GM18519 (cell line): ENCODE measurements at regions not wholly inside any gene's neighbourhood (a gene's known extent, or its start where the extent isn't known, plus 50 kb on each side); places are given as distances from the start of the nearest gene placed in this dataset.
"Not testable (repeated sequence)": the region's sequence is repeated elsewhere in the genome, so short reads cannot be mapped to it uniquely, and the experiment has no call there.

ENCODE experiments used
- ATAC-seq: cut with Tn5 transposase; IDR thresholded peaks from one replicate; pipeline ENCODE4 v1.9.1; 2021; ENCODE audit warnings: mild to moderate bottlenecking, moderate library complexity; ENCODE audit not compliant: unreplicated experiment, low FRiP score

DNA sequence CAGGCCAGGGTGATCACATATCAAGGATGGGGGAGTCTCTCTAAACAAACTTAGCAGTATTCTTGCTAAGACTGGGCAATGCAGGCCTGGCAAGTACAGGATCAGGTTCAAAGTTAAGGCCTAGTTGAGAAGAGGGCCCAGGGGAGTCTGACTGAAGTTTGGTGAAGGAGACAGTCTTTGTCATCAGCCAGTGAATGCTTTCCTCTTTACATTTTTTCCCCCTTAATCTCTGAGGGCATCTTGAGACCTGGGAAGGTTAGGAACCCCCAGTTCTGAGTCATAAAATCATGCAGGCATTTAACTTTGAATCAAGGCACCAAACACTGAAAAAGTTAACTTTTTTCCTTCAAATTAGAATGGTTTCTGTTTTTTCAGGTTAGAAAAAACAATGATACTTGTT is 311.5 kb downstream of the REEP3 start:
- ATAC-seq: no peak

DNA sequence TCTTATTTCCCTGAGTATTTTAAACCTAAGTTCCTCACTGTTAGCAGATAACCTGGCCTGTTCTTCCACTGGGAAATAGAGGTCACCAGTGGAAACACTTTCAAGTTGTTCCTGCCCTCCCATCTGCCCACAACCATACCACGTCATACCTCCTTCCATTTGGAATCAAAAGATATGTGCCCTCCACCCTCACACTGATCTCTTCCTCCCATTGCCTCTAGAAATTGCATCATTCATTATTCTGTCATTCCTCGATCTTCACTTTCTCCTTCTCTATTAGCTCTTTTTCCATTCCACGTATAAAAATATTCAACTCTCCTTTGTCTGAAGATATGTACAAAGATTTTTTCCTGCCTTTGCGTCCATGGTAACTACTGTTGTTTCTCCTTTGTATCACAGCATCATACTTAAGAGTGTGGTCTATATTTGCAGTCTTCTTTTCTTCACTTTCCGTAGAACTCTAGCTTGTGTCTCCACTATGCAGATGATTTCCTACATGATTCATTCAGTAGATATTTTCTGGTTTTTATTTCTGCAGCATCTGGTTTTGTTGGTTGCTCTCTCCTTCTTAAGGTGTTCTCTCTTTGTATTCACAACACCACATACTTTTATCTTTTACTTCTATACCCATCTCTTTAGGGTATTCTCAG is 312.3 kb downstream of the REEP3 start:
- no peak for ATAC-seq

DNA sequence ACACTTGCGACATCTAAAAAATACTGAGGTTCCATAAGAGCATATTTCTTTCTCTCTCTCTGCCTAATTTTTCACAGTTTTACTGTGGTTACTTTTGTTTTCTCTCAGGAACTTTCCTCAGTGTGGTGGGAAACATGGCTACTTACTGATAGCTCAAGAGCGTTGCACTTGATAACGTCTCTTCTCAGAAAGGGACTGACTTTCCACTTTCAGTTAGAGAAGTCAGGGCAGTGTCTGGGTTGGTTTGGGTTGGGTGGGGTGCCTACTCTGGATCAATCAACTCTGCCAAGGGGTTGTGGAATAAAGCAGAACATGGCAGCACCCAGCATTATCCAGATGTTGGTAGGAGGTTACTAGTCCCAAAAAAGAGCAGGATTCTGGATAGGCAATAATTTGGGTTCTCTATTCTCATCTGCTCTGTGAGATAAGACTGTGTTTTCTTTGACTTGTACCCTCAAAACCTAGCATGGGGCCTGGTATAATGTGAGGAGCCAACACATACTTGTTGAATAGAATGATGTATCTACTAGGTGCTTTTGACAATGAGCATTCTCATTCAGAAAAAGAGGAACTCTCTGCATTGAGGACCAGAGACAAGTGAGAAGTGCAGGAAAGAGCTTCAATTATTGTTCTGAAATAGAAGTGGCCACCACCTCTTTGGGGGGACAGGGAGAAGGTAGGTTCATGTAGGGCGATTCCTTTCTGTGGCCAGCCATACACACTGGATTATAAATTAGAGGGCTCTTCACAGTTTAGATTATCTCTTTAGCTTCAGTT is 315.7 kb downstream of the REEP3 start:
- ATAC-seq: no peak

DNA sequence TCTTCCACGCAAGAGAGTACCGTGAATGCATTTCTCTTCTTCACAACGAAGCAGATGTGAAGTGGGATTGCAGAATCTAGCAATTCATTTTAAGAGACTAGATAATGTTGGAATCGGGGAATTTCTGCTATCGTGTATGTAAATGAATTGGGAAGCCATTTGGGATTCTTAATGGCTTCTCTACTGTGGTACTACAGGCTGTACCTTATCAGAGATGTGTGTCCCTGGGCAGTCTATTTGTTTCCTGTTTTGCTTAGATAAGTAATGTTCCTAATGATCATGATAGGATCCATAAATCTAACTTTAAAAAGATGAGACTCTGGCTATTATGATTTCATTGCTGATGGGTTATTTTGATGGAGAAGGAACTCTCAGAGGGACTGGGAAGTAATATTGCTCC is 320.6 kb downstream of the REEP3 start:
- ATAC-seq: no peak

DNA sequence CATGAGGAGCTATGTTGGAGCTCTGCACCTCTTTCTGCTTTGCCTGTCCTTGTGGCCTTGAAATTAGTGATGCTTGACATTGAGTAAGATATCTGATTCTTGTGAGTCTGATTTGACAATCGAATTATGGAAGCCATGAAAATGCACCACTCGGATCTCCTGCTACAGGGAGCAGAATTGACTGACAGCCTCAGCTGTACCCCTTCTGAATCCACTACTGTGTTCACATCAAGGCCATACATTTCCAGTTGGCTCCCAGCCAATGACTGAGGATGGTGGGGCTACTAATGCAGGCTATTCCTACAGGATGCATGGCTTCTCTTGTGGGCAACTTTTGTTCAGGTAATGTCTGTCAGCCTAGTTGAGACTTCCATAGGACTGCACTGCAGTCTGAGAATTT is 321.9 kb downstream of the REEP3 start:
- no peak for ATAC-seq

DNA sequence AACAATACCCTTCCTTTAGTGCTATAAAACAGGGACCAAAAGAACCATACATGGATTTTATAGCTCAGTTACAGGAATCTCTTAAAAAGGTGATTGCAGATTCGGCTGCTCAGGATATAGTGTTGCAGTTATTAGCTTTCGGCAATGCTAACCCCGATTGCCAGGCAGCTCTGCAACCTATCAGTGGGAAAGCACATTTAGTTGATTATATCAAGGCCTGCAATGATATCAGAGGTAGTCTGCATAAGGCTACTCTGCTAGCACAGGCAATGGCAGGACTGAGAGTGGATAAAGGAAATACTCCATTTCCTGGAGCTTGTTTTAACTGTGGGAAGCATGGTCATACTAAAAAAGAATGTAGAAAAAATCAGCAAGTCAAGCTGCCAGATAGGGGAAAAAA is 327.7 kb downstream of the REEP3 start:
- ATAC-seq: not testable (repeated sequence)

DNA sequence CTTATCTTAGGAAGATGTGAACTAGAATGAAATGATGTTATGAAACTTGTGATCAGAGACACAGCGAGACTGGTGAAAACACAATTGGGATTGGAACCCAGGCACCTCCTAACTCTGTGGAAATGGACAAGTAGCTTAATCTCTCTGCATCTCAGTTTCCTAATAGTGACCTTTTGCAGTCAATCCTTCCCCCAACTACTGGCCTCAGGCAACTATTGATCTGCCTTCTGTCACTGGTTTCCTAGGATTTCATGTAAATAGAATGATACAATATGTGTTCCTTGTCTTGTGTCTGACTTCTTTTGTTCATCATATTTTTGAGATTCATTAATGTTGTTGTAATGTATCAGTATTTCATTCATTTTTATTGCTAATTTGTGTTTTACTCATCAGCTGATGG is 341.7 kb downstream of the REEP3 start:
- ATAC-seq: no peak

DNA sequence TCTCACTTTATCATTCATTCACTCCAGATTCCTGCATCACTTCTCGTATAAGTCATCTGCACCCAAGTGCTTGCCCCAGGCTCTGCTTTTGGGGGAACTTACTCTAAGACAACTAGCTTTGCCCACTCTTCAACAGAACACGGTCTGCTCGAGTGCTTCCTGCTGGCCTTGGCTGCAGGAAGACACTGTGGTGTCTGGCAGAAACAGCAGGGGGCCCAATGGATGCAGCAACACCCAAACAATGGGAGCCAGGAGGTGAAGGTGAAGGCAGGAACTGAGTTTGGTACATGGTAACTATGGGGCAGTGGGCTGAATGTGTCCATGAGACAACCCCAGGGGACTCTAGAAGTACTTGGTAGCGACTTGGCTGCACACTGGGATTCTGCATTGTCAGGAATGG is 344.0 kb downstream of the REEP3 start:
- no peak for ATAC-seq

DNA sequence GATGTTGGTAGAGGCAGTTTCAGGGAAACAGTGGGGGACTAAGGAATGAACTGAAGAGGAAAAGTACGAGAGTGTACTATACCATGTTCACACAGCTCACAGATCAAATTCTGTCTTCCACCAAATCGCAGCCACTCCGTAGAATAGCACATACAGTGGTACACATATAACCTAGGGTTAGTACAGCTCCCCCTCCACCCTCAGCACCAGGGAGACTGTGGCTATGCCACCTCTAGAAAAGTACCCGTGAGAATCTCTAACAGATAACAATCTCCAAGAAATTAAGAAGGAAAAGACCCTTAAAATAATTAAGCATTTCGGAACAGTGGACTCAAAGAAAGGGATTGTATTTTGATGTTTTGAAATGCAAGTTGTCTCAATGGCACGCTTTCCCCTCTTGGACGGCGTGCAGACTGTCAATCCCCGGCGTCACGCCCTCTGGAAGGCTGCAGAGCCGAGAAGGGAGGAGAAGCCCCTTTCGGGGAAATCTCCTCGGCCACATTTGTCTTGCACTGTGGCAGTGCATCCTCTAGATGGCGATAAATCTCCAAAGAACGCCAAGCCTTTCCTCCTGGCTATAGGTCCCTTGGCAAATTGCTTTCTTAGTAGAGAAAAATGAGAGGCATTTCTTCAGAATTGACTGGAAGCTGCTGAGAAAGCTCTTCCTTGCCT is 345.0 kb downstream of the REEP3 start:
- ATAC-seq: peak; percentile 75

DNA sequence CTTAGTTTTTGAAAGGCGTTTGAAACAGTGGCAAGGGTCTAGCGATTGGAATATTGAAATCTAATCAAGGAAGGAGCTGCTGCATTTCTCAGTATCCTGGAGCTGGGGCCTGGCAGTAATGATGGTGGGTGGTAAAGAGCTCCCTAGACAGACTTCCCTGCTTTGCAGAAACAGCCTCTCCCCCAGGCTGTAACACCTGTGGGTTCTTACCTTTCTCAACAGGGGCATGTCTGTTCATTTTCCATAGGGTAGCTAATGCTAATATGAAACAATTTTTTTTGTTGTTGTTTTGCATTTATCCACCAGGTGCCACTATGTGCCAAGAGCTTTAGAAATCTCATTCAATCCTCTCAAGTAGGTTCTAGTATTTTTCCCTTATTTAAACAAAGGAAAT is 345.5 kb downstream of the REEP3 start:
- peak; percentile 43 for ATAC-seq

DNA sequence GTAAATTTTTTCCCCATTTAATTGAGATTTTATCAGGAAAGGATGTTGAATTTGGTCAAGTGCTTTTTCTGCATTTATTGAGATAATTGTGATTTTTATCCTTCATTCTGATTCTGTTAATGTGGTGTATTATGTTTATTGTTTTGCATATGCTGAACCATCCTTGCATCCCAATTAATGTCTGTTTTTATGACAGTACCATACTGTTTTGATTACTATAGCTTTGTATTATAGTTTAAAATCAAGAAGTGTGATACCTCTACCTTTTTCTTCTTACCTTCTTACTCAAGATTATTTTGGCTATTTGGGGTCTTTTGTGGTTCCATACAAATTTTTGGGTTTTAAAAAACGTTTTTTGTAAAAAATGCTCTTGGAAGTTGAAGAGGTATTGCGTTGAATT is 357.2 kb downstream of the REEP3 start:
- no peak for ATAC-seq

DNA sequence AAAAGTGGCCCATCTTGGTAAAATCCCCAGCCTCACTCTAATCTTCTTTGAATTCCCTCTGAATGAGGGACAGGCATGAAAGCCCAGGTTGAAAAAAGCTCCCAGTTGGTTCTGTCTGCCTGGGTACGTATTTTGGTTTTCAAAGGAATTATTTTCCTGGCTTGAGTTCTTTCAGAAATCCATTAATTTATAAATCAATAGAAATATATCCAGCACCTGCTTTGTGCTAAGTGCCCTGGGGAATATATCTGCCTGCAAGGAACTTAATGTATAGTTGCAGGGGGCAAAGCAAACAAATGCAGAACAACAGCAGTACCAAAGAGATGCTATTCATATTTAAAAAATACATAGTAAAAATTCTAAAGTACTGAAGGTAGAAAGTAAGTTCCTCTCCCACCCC is 362.7 kb downstream of the REEP3 start:
- no peak for ATAC-seq

DNA sequence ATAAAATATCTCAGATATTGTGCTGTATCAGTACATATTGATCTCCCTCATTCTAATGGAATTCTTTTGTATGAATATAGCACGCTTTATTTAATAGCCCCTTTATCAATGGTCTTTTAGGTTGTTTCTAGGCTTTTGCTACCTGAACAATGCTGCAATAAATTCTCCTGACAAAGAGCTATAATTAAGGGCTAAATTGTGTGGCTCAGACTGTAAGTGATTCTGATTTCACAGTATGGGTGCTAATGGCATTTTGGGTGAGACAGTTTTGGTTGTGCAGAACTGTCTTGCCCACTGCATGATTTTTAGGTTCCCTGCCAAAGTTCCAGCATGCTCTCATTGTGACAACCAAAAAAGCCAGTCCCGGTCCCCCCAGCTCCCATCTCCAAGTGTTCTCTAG is 363.2 kb downstream of the REEP3 start:
- ATAC-seq: no peak

DNA sequence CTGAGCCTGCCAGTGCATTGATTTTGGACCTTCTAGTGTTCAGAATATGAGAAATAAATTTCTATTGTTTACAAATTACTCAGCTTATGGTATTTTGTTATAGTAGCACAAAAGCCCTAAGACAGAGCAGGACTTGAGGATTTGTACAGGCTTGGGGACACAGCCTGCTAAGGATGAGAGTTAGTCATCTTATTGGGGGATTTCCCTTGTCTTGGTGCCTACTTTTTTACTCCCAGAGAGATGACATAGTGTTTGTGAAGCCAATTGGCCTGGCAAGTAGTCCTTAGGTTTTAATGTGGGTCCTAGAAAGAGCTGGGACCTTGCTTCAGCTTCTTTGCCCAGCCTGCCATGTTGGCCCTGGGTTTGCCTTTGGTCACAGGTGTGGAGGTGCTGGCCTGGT is 364.0 kb downstream of the REEP3 start:
- no peak for ATAC-seq

DNA sequence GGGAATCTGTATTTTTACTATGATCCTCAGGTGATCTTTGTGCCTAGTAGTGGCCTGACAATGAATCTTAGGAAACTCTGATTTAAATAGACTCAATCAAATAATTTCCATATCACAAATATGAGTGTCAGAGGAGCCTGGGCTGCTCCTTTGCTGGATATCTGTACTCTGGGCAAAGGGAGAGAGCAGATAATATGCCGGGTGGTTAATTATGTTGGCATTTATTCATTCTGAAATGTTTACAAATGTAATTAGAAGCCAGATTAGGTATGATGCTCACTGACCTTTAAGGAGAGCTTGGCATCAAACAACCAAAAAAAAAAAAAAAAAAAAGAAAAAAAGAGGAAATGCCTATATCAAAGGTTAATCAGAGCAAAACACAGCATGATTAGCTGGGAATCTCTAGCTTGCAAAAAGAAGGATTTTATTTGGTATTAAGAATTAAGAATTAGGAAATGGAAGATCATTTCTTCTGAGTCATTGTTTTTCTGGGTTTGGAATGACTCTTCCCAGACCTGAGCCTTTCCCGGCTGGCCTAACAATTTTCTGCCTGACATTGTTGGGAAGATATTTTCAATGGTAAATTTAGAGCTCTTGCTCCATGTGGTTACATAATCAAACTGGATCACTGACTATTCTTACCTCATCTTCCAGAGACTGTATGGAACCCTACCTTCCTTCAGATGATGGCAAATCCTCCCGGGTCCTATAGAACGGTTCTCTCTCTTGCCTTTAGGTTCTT is 365.3 kb downstream of the REEP3 start:
- ATAC-seq: no peak

DNA sequence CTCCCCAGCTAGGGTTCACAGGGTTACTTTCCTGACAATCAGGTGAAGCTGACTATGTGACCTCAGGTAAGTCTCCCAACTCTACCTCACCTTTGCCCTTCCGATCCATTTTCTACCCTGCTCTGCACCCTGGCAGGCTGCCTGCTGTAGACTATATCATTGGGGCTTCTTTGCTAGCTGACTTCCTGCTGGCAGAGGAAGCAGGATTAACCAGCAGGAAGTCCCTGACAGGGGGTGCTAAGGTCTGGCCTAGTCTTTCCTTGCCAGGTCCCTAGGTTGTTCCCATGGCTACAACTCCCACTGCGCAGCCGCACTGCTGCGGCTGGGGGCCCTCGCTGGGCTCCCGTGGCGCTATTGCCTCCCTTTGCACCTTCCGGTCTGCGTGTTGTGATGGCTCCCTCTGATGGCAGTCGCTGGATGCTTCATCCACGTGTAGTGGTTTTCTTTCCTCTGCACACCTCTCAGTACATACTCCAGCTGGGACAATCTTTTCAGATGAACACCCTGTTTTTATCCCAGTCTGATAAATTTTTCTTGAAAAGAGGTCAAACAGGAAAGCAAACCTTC is 365.9 kb downstream of the REEP3 start:
- no peak for ATAC-seq

DNA sequence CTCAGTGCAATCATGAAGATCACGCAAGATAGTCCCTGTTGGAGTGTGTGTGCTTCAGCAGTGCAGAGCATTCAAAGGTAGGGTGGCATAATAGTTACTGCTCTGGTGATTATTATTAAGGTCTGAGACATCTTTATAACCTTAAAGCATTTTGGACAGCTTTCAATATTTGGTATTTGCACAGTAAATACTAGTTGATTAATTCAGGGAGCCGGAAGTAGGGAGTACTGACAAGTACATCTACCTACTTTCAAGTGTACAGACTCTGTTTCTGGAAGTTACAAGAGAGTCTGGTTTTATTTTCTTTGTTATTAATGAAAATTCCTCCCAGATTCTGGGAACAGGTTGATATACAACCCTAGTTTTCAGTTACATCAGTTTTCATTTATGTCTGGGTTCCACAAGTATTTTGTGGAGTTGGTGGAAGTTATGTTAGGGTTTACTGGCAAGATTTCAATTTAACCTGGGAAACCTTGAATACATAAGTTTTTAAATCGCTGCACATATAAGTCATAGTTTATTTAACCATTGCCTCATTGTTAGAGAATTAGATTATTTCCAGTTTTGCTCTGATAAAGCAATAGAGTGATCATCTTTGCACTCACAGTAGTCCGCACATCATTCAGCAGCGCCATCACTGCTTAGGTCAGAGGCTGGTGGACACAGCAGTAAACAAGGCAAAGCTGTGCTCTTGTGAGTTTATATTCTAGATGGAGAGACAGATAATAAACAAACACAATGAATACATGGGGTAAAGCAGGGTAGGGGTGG is 366.6 kb downstream of the REEP3 start:
- no peak for ATAC-seq

DNA sequence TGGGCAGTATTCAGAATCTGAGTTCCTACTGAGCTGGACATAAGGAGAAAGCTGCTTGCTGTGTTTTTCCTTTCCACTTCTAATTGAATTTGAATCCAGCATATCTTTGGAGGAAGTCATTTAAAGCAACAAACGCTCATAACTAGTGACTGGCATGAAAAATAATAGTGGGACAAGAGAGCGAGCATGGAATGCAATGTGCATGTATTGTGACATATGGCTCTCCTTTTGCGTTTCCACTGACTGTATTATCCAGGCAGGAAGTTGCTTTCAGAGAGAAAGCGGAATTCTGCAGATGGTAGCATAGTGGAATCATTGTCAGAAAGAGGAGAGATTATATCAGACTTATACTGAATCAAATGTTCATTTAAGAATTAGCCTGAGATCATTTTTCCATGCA is 368.6 kb downstream of the REEP3 start:
- ATAC-seq: no peak

DNA sequence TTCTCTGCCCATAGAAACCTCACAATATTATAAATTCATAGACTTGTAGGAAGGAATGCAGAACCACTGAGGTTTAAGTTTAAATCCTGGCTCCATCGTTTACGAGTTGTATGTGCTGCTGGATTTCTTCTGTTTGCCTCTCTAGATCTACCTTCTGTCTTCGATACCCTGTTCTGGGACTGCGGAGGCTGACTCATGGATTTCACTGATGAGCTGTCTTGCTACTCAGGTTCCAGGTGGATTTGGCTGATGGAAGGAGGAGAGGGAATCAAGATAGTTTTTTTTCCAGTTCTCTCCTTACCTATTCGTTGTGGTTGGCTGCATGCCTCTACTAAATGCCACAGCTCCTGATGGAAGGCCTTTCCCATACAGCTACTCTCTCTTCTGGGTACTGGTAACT is 375.8 kb downstream of the REEP3 start:
- no peak for ATAC-seq

DNA sequence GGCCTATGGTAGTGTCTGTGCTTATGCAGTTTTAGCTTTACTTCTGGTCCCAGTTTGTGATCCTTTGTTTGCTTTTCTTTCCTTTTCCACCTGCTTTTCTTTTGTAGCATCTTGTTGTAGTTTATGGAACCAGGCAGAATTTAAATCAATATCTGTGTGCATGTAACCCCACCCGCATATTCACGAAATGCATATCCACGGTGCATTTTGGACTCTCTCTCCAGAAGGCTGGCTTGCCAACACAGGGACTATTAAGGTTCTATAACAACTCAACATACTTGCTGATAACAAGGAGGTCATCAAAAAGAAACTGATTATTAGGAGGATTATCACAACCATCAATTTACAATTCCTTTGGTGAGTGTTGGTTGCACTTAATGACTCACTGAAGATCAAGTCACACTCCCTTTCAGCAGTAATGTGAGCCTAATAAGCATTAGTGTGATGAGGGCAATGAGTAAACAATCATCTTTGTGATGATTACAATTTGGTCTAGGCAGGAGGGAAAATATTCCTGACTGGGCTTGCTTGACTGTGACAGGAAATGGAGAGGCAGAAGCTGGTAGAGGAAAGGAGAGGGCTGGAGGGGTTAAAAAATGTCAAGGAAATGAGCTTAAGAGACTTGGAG is 378.6 kb downstream of the REEP3 start:
- ATAC-seq: no peak
